ENCODE measurements at regions not wholly inside any gene's neighbourhood (a gene's known extent, or its start where the extent isn't known, plus 50 kb on each side); places are given as distances from the start of the nearest gene placed in this dataset.

DNA sequence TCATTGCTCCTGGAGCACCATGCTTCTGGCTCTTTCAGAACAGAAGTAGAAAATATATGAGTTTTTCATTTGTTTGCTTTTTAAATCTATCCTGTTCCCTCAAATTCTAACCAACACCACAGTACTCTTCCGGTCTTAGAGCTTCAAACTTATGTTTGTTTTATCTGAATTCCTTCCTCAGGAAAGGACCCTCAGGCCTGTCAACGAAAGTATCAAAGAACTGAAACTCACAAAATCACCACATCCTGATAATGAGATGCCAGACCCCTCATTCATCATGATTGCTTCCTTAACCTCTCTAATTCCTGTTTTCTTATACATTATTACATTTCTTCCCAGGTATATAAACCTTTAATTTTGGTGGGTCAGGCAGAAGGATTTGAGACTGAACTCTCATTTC, 135.2 kb downstream of the BMS1 start:
- Histone ChIP-seq H3K36me3 (ENCODE audit: insufficient read depth, low read length, poor library complexity, severe bottlenecking) (no peaks in the 10 kb centered on the region), H3K27ac (ENCODE audit: low read depth, low read length, poor library complexity, severe bottlenecking) (no peak overlapping the region), H3K9me3 (ENCODE audit: low read depth, low read length, poor library complexity, severe bottlenecking) (peaks cover 4% of the 10 kb centered on the region), H3K4me3 (ENCODE audit: low read depth, low read length, poor library complexity, severe bottlenecking) (no peak overlapping the region), H3K4me1 (ENCODE audit: insufficient read depth, low read length, poor library complexity, severe bottlenecking) (no peaks in the 10 kb centered on the region), H3K27me3 (replicated peaks; ENCODE audit: insufficient read depth, low read depth, low read length, poor library complexity) (no peaks in the 10 kb centered on the region)
- intact Hi-C loops (cut with micrococcal nuclease; ENCODE audit: unreplicated experiment): no loop called here
- CTCF ChIA-PET: no interaction called here
- POLR2A ChIA-PET (ENCODE audit: low non-redundant PET): no interaction called here
- no TSS peak for BruUV-seq (replicated peaks)
- no peak for DNase-seq (ENCODE audit: low spot score)
- no peak for TF ChIP-seq EZH2 (IDR thresholded peaks at IDR 0.05; ENCODE audit: borderline replicate concordance, low read depth, low read length, poor library complexity, severe bottlenecking)
- TF ChIP-seq, protein P1, sequence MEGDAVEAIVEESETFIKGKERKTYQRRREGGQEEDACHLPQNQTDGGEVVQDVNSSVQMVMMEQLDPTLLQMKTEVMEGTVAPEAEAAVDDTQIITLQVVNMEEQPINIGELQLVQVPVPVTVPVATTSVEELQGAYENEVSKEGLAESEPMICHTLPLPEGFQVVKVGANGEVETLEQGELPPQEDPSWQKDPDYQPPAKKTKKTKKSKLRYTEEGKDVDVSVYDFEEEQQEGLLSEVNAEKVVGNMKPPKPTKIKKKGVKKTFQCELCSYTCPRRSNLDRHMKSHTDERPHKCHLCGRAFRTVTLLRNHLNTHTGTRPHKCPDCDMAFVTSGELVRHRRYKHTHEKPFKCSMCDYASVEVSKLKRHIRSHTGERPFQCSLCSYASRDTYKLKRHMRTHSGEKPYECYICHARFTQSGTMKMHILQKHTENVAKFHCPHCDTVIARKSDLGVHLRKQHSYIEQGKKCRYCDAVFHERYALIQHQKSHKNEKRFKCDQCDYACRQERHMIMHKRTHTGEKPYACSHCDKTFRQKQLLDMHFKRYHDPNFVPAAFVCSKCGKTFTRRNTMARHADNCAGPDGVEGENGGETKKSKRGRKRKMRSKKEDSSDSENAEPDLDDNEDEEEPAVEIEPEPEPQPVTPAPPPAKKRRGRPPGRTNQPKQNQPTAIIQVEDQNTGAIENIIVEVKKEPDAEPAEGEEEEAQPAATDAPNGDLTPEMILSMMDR (conservative IDR thresholded peaks at IDR 0.05; ENCODE audit: low read depth, low read length): no peak

DNA sequence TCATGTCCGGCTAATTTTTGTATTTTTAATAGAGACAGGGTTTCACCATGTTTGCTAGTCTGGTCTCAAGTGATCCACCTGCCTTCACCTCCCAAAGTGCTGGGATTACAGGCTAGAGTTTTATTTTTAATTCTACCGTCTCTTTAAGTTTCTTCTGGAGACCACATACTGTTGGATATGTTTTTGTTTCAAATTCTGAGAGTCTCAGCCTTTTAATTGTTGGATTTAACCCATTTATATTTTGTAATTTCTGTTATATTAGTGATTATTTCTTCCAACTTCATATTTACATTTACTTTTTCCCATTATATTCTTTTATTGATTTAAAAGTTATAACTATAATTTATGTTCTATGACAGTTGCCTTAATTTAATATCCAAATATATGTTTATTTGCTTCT, 139.4 kb downstream of the BMS1 start:
- TF ChIP-seq, protein P1 (conservative IDR thresholded peaks at IDR 0.05; ENCODE audit: low read depth, low read length): no peak
- no peak for TF ChIP-seq EZH2 (IDR thresholded peaks at IDR 0.05; ENCODE audit: borderline replicate concordance, low read depth, low read length, poor library complexity, severe bottlenecking)
- intact Hi-C loops (cut with micrococcal nuclease; ENCODE audit: unreplicated experiment): no loop called here
- Histone ChIP-seq H3K4me1 (ENCODE audit: insufficient read depth, low read length, poor library complexity, severe bottlenecking) (peaks cover 10% of the 10 kb centered on the region), H3K27ac (ENCODE audit: low read depth, low read length, poor library complexity, severe bottlenecking) (no peak overlapping the region), H3K27me3 (replicated peaks; ENCODE audit: insufficient read depth, low read depth, low read length, poor library complexity) (no peaks in the 10 kb centered on the region), H3K36me3 (ENCODE audit: insufficient read depth, low read length, poor library complexity, severe bottlenecking) (no peaks in the 10 kb centered on the region), H3K9me3 (ENCODE audit: low read depth, low read length, poor library complexity, severe bottlenecking) (peaks cover 2% of the 10 kb centered on the region), H3K4me3 (ENCODE audit: low read depth, low read length, poor library complexity, severe bottlenecking) (no peak overlapping the region)
- BruUV-seq (replicated peaks): no TSS peak
- CTCF ChIA-PET: no interaction called here
- no peak for DNase-seq (ENCODE audit: low spot score)
- POLR2A ChIA-PET (ENCODE audit: low non-redundant PET): no interaction called here

DNA sequence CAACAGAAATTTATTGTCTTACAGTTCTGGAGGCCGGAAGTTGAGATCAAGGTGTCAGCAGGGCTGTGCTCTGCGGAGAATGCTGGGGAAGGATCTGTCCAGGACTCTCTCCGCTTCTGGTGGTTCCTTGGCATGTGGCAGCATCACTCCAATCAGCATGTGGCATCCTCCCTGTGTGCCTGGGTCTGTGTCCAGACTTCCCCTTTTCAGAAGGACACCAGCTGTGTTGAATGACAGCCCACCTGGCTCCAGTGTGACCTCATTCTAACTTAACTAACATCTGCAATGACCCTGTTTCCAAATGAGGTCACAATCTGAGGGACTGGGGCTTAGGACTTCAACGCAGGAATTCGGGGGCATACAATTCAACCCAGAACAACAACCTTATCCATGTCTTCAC, 141.9 kb downstream of the BMS1 start:
- no peaks in the 10 kb centered on the region for H3K27me3 ChIP-seq (replicated peaks; ENCODE audit: insufficient read depth, low read depth, low read length, poor library complexity)
- H3K36me3 ChIP-seq (ENCODE audit: insufficient read depth, low read length, poor library complexity, severe bottlenecking): no peaks in the 10 kb centered on the region
- TF ChIP-seq EZH2 (IDR thresholded peaks at IDR 0.05; ENCODE audit: borderline replicate concordance, low read depth, low read length, poor library complexity, severe bottlenecking): no peak
- CTCF ChIA-PET: no interaction called here
- DNase-seq (ENCODE audit: low spot score): no peak
- intact Hi-C loops (cut with micrococcal nuclease; ENCODE audit: unreplicated experiment): no loop called here
- no TSS peak for BruUV-seq (replicated peaks)
- no peak overlapping the region for H3K27ac ChIP-seq (ENCODE audit: low read depth, low read length, poor library complexity, severe bottlenecking)
- H3K4me3 ChIP-seq (ENCODE audit: low read depth, low read length, poor library complexity, severe bottlenecking): no peak overlapping the region
- POLR2A ChIA-PET (ENCODE audit: low non-redundant PET): no interaction called here
- no peaks in the 10 kb centered on the region for H3K9me3 ChIP-seq (ENCODE audit: low read depth, low read length, poor library complexity, severe bottlenecking)
- peaks cover 19% of the 10 kb centered on the region for H3K4me1 ChIP-seq (ENCODE audit: insufficient read depth, low read length, poor library complexity, severe bottlenecking)

DNA sequence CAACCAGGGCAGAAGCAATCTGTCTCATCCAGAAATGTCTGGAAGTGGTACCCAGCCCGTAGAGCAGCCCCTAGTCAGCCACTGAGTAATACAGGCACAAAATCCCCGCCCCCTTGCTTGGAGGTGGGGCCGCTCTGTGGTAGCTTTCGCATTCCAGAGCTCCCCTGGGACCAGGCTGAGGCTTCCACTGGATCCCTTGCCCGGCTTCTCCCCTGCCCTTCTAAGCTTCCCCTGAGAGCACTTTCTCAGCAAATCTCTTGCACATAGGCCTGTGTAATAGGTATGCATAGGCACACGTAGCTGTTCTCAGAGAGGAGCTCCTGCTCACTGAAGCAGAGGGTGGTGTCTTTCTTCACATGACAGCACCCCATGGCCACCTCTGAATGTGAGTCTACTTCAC, 144.2 kb downstream of the BMS1 start:
- POLR2A ChIA-PET (ENCODE audit: low non-redundant PET): no interaction called here
- H3K27me3 ChIP-seq (replicated peaks; ENCODE audit: insufficient read depth, low read depth, low read length, poor library complexity): no peaks in the 10 kb centered on the region
- H3K36me3 ChIP-seq (ENCODE audit: insufficient read depth, low read length, poor library complexity, severe bottlenecking): no peaks in the 10 kb centered on the region
- H3K9me3 ChIP-seq (ENCODE audit: low read depth, low read length, poor library complexity, severe bottlenecking): no peaks in the 10 kb centered on the region
- H3K4me1 ChIP-seq (ENCODE audit: insufficient read depth, low read length, poor library complexity, severe bottlenecking): peaks cover 26% of the 10 kb centered on the region
- intact Hi-C loops (cut with micrococcal nuclease; ENCODE audit: unreplicated experiment): no loop called here
- H3K4me3 ChIP-seq (ENCODE audit: low read depth, low read length, poor library complexity, severe bottlenecking): no peak overlapping the region
- DNase-seq (ENCODE audit: low spot score): peak; percentile 94
- CTCF ChIA-PET: interaction anchor here (0.6 kb wide), 1 partner anchor 28 kb away, joined by 3 read pairs; no protein-coding TSS in a partner anchor
- BruUV-seq (replicated peaks): no TSS peak
- H3K27ac ChIP-seq (ENCODE audit: low read depth, low read length, poor library complexity, severe bottlenecking): peak overlapping the region; percentile 33
- TF ChIP-seq EZH2 (IDR thresholded peaks at IDR 0.05; ENCODE audit: borderline replicate concordance, low read depth, low read length, poor library complexity, severe bottlenecking): no peak
- TF ChIP-seq, protein P1 (conservative IDR thresholded peaks at IDR 0.05; ENCODE audit: low read depth, low read length): no peak

Measured in A673 (cell line).